Epithelial cell of esophagus (primary cell): ENCODE measurements at regions not wholly inside any gene's neighbourhood (a gene's known extent, or its start where the extent isn't known, plus 50 kb on each side); places are given as distances from the start of the nearest gene placed in this dataset.

ENCODE experiments used
- DNase-seq: peaks from one replicate; pipeline ENCODE4 v3.0.0; 2010; ENCODE audit warnings: low read depth
- H3K4me3 ChIP-seq: 2 replicates; pipeline ENCODE4 v1.5.1; 2011; ENCODE audit warnings: mild to moderate bottlenecking, low read length, control low read depth
- CTCF ChIP-seq: IDR thresholded peaks from 2 replicates; pipeline ENCODE4 v1.5.1; 2011; ENCODE audit warnings: low read depth, mild to moderate bottlenecking, low read length, control low read depth, inconsistent platforms; ENCODE audit not compliant: insufficient read depth; ENCODE audit errors: missing control alignments

GRCh38 chr9:24460781-24461180 lies 84.9 kb downstream of the IZUMO3 start:
- DNase-seq, result no peak
- no peak overlapping the region for H3K4me3 ChIP-seq
- TF ChIP-seq CTCF, result no peak

- H3K4me3 ChIP-seq, result no peak overlapping the region
- no peak for DNase-seq
- TF ChIP-seq CTCF, result no peak
Measured at GRCh38 chr9:24459953-24460352, 85.7 kb downstream of the IZUMO3 start.

DNA sequence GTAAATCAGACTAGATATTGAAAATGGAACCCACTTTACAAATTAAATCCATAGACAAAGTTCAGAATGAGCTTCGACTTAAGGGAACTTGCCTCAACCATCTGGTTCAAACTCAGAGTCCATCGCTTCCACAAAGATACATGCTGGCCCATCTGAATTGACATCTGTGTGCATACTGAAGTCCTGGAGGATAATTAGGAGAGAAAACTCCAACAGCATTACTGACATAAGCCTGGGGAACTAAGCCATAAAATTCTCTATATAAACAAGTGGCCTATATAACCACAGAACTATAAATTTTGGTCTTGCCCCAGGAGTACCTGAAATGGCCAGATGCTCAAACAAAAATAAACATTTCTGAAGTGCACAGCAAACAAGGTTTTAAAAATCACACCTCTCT lies 94.4 kb downstream of the IZUMO3 start:
- TF ChIP-seq CTCF, result no peak
- DNase-seq, result no peak

GRCh38 chr9:24449976-24450375 lies 95.7 kb downstream of the IZUMO3 start:
- no peak for TF ChIP-seq CTCF
- no peak overlapping the region for H3K4me3 ChIP-seq
- no peak for DNase-seq

More for the DNA sequence above, 94.4 kb downstream of the IZUMO3 start:
- H3K4me3 ChIP-seq, result no peak overlapping the region

DNA sequence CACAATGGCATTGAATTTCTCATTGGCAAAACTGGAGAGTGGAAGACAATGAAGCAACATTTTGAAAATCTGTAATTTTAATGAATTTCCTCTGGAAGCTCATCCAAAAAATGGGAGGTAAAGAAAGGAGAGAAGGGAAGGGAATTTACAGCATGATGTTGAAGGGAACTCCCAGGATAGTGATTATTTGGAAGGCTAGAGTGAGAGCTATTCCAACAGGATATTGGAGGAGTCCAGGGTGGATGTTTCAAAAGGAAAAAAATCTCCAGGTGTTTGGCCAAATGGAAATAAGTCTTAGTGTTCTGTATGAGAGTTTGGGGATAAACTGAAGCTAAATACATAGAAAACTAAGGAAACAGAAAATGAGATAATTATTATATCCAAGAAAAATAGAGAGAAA lies 106.2 kb downstream of the IZUMO3 start:
- no peak for DNase-seq
- no peak for TF ChIP-seq CTCF
- no peak overlapping the region for H3K4me3 ChIP-seq

- H3K4me3 ChIP-seq, result no peak overlapping the region
- no peak for TF ChIP-seq CTCF
- no peak for DNase-seq
Measured at GRCh38 chr9:24438876-24439275, 106.8 kb downstream of the IZUMO3 start.

DNA sequence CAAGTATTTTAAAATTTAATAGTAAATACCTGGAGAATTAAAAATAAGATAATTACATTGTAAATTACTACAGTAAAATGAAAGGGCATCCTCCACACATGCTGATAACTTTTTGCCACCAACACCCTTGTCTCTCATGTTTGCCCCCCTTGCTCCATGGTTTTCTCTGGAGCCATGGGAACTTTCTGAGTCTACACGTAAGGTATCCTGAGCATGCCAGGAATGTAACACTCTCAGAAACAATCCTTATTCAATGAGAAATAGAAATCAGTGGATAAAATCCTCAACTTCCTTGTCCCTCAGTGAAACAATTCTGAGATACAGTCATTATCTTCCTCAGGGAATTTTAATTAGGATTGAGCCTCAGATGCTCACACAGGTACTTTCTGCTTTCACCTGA lies 108.9 kb downstream of the IZUMO3 start:
- no peak for TF ChIP-seq CTCF
- DNase-seq, result no peak
- H3K4me3 ChIP-seq, result no peak overlapping the region
